K562 (cell line): ENCODE measurements at regions not wholly inside any gene's neighbourhood (a gene's known extent, or its start where the extent isn't known, plus 50 kb on each side); places are given as distances from the start of the nearest gene placed in this dataset.

ENCODE experiments used
- ASH1L ChIP-seq: fragments of 450-650 bp; IDR thresholded peaks from 2 replicates; pipeline ENCODE4 v1.6.1; 2018; ENCODE audit warnings: borderline replicate concordance, mild to moderate bottlenecking, low read depth; ENCODE audit not compliant: partially characterized antibody
- CBFB ChIP-seq: sonication (generic); formaldehyde crosslinking; IDR thresholded peaks from 2 replicates; pipeline ENCODE4 v1.4.0; 2020; ENCODE audit warnings: mild to moderate bottlenecking, missing genetic modification reagents
- FOXM1 ChIP-seq, 2 experiments: fragments of 450-650 bp in 1 of 2; sonication (generic) in 1 of 2; formaldehyde crosslinking in 1 of 2; IDR thresholded peaks; 2 replicates each; pipeline versions ENCODE4 v1.6.1 to v1.9.0; 2017 to 2022; ENCODE audit warnings: low read depth in 2 of 2, mild to moderate bottlenecking in 2 of 2, missing genetic modification reagents in 1 of 2, moderate library complexity in 1 of 2
- PRDM10 ChIP-seq: fragments of 450-650 bp; IDR thresholded peaks from 2 replicates; pipeline ENCODE4 v1.6.1; 2018; ENCODE audit not compliant: partially characterized antibody
- TARDBP ChIP-seq: fragments of 450-650 bp; IDR thresholded peaks from 2 replicates; pipeline ENCODE4 v1.6.1; 2016
- ZNF407 ChIP-seq: fragments of 450-650 bp; IDR thresholded peaks from 2 replicates; pipeline ENCODE4 v1.6.1; 2016; ENCODE audit warnings: low read depth

- no peak for TF ChIP-seq TARDBP
- TF ChIP-seq ZNF407, result no peak
- TF ChIP-seq PRDM10, result no peak
- no peak for TF ChIP-seq FOXM1 (IDR thresholded peaks at IDR 0.05; ENCODE audit: low read depth)
- no peak for TF ChIP-seq FOXM1 (CRISPR knock-in tag; IDR thresholded peaks at IDR 0.05; ENCODE audit: low read depth)
- TF ChIP-seq ASH1L, result no peak
- no peak for TF ChIP-seq CBFB (CRISPR knock-in tag)
Observed at GRCh38 chrX:120795301-120795700, 80.4 kb downstream of the CT47B1 start.
